NCI-H748 (cell line): ENCODE measurements at regions not wholly inside any gene's neighbourhood (a gene's known extent, or its start where the extent isn't known, plus 50 kb on each side); places are given as distances from the start of the nearest gene placed in this dataset.

Source experiments
- DNase-seq: peaks from one replicate; lab custom pipeline; 2025; ENCODE audit not compliant: unreplicated experiment; lab: John Stamatoyannopoulos, UW

GRCh38 chr2:12928197-12928774 is 211.6 kb downstream of the TRIB2 start:
- no peak for DNase-seq

GRCh38 chr2:12928775-12929401 is 212.2 kb downstream of the TRIB2 start:
- DNase-seq = peak; percentile 57

GRCh38 chr2:12929758-12930157 is 213.0 kb downstream of the TRIB2 start:
- DNase-seq = peak; percentile 10

- DNase-seq = no peak
These were observed 213.7 kb downstream of the TRIB2 start for GRCh38 chr2:12930391-12930790.

- DNase-seq = peak; percentile 54
These were observed 214.6 kb downstream of the TRIB2 start for GRCh38 chr2:12931186-12931844.

- no peak for DNase-seq
These were observed 215.5 kb downstream of the TRIB2 start for GRCh38 chr2:12932192-12932591.

- DNase-seq = no peak
These were observed 217.5 kb downstream of the TRIB2 start for GRCh38 chr2:12934146-12934756.

GRCh38 chr2:12935222-12935621 is 218.5 kb downstream of the TRIB2 start:
- peak; percentile 33 for DNase-seq

- no peak for DNase-seq
These were observed 219.1 kb downstream of the TRIB2 start for GRCh38 chr2:12935796-12936195.

GRCh38 chr2:12941203-12941602 is 224.5 kb downstream of the TRIB2 start:
- DNase-seq = no peak

GRCh38 chr2:12948231-12948960 is 231.7 kb downstream of the TRIB2 start:
- DNase-seq = peak; percentile 43

- DNase-seq = no peak
These were observed 232.2 kb downstream of the TRIB2 start for GRCh38 chr2:12948961-12949353.

- DNase-seq = no peak
These were observed 232.7 kb downstream of the TRIB2 start for GRCh38 chr2:12949406-12949805.

GRCh38 chr2:12950174-12950573 is 233.4 kb downstream of the TRIB2 start:
- DNase-seq = no peak

- no peak for DNase-seq
These were observed 234.4 kb downstream of the TRIB2 start for GRCh38 chr2:12950957-12951656.

GRCh38 chr2:12951657-12951973 is 234.9 kb downstream of the TRIB2 start:
- DNase-seq = no peak

- DNase-seq = no peak
These were observed 236.9 kb downstream of the TRIB2 start for GRCh38 chr2:12953596-12953995.

GRCh38 chr2:12955864-12956263 is 239.1 kb downstream of the TRIB2 start:
- no peak for DNase-seq

- DNase-seq = no peak
These were observed 240.5 kb downstream of the TRIB2 start for GRCh38 chr2:12957251-12957650.

- no peak for DNase-seq
These were observed 243.2 kb downstream of the TRIB2 start for GRCh38 chr2:12959935-12960334.

GRCh38 chr2:12960671-12961070 is 243.9 kb downstream of the TRIB2 start:
- no peak for DNase-seq
